VCaP (cell line): ENCODE measurements at regions not wholly inside any gene's neighbourhood (a gene's known extent, or its start where the extent isn't known, plus 50 kb on each side); places are given as distances from the start of the nearest gene placed in this dataset.

Source experiments
- H3K27ac ChIP-seq: fragments of 450-650 bp; 2 replicates; pipeline ENCODE4 v1.5.1; 2017
- TF ChIP-seq, protein P1 (sequence below): fragments of 450-650 bp; conservative IDR thresholded peaks from 2 replicates; pipeline ENCODE4 v1.5.1; 2017; ENCODE audit warnings: mild to moderate bottlenecking, moderate library complexity

GRCh38 chr12:38016602-38017001 lies 300.0 kb upstream of the ALG10B start:
- H3K27ac ChIP-seq, result no peak overlapping the region
- TF ChIP-seq, protein P1, sequence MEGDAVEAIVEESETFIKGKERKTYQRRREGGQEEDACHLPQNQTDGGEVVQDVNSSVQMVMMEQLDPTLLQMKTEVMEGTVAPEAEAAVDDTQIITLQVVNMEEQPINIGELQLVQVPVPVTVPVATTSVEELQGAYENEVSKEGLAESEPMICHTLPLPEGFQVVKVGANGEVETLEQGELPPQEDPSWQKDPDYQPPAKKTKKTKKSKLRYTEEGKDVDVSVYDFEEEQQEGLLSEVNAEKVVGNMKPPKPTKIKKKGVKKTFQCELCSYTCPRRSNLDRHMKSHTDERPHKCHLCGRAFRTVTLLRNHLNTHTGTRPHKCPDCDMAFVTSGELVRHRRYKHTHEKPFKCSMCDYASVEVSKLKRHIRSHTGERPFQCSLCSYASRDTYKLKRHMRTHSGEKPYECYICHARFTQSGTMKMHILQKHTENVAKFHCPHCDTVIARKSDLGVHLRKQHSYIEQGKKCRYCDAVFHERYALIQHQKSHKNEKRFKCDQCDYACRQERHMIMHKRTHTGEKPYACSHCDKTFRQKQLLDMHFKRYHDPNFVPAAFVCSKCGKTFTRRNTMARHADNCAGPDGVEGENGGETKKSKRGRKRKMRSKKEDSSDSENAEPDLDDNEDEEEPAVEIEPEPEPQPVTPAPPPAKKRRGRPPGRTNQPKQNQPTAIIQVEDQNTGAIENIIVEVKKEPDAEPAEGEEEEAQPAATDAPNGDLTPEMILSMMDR, result no peak

- TF ChIP-seq, protein P1, result no peak
- H3K27ac ChIP-seq, result no peak overlapping the region
These were observed 290.7 kb upstream of the ALG10B start for GRCh38 chr12:38025916-38026315.

- TF ChIP-seq, protein P1, result no peak
- H3K27ac ChIP-seq, result peak overlapping the region; percentile 55; the same call in 1 of the 2 replicates
These were observed 263.5 kb upstream of the ALG10B start for GRCh38 chr12:38053113-38053512.

GRCh38 chr12:38053655-38054464 lies 262.7 kb upstream of the ALG10B start:
- TF ChIP-seq, protein P1, result peak; percentile 93

GRCh38 chr12:38056701-38057689 lies 259.6 kb upstream of the ALG10B start:
- TF ChIP-seq, protein P1, result no peak
- no peak overlapping the region for H3K27ac ChIP-seq

More at GRCh38 chr12:38053655-38054464, 262.7 kb upstream of the ALG10B start:
- peak overlapping the region; percentile 55; the same call in 1 of the 2 replicates for H3K27ac ChIP-seq

GRCh38 chr12:38099686-38100085 lies 216.9 kb upstream of the ALG10B start:
- TF ChIP-seq, protein P1, result no peak
- H3K27ac ChIP-seq, result no peak overlapping the region

GRCh38 chr12:38101753-38102152 lies 214.8 kb upstream of the ALG10B start:
- TF ChIP-seq, protein P1, result no peak
- no peak overlapping the region for H3K27ac ChIP-seq
